GM19351 (cell line): ENCODE measurements at regions not wholly inside any gene's neighbourhood (a gene's known extent, or its start where the extent isn't known, plus 50 kb on each side); places are given as distances from the start of the nearest gene placed in this dataset.

Experiments used
- ATAC-seq: cut with Tn5 transposase; IDR thresholded peaks from one replicate; pipeline ENCODE4 v1.9.1; 2021; ENCODE audit warnings: mild to moderate bottlenecking, moderate library complexity; ENCODE audit not compliant: unreplicated experiment

GRCh38 chr12:24425601-24425970, 476.1 kb upstream of the SOX5 start:
- ATAC-seq = no peak

GRCh38 chr12:24424889-24425600, 475.6 kb upstream of the SOX5 start:
- no peak for ATAC-seq

- ATAC-seq = no peak
These were observed 474.9 kb upstream of the SOX5 start for GRCh38 chr12:24424376-24424775.

- no peak for ATAC-seq
These were observed 474.1 kb upstream of the SOX5 start for GRCh38 chr12:24423611-24424010.

GRCh38 chr12:24421759-24422158, 472.3 kb upstream of the SOX5 start:
- no peak for ATAC-seq

- no peak for ATAC-seq
These were observed 468.7 kb upstream of the SOX5 start for GRCh38 chr12:24418157-24418556.

- ATAC-seq = peak; percentile 49
These were observed 467.1 kb upstream of the SOX5 start for GRCh38 chr12:24416423-24417109.

- no peak for ATAC-seq
These were observed 466.5 kb upstream of the SOX5 start for GRCh38 chr12:24415934-24416333.

GRCh38 chr12:24414480-24414879, 465.0 kb upstream of the SOX5 start:
- ATAC-seq = no peak

GRCh38 chr12:24411948-24412347, 462.5 kb upstream of the SOX5 start:
- ATAC-seq = no peak

- ATAC-seq = no peak
These were observed 460.4 kb upstream of the SOX5 start for GRCh38 chr12:24409868-24410267.

- no peak for ATAC-seq
These were observed 458.8 kb upstream of the SOX5 start for GRCh38 chr12:24408305-24408704.

GRCh38 chr12:24407884-24408283, 458.4 kb upstream of the SOX5 start:
- no peak for ATAC-seq

GRCh38 chr12:24404086-24404815, 454.8 kb upstream of the SOX5 start:
- ATAC-seq = no peak

- ATAC-seq = no peak
These were observed 451.1 kb upstream of the SOX5 start for GRCh38 chr12:24400533-24400932.

GRCh38 chr12:24398605-24399004, 449.1 kb upstream of the SOX5 start:
- ATAC-seq = peak; percentile 81

GRCh38 chr12:24396224-24396623, 446.8 kb upstream of the SOX5 start:
- no peak for ATAC-seq

GRCh38 chr12:24394246-24394645, 444.8 kb upstream of the SOX5 start:
- no peak for ATAC-seq

GRCh38 chr12:24393071-24393470, 443.6 kb upstream of the SOX5 start:
- ATAC-seq = no peak

- ATAC-seq = no peak
These were observed 439.9 kb upstream of the SOX5 start for GRCh38 chr12:24389394-24389793.

GRCh38 chr12:24387381-24387780, 437.9 kb upstream of the SOX5 start:
- ATAC-seq = no peak

- no peak for ATAC-seq
These were observed 437.4 kb upstream of the SOX5 start for GRCh38 chr12:24386836-24387235.
